OCI-LY7 (cell line): ENCODE measurements at regions not wholly inside any gene's neighbourhood (a gene's known extent, or its start where the extent isn't known, plus 50 kb on each side); places are given as distances from the start of the nearest gene placed in this dataset.

ENCODE experiments used
- CTCF ChIP-seq: fragments of 200-600 bp; sonication (generic); conservative IDR thresholded peaks from 2 replicates; pipeline ENCODE4 v1.5.1; 2014; ENCODE audit warnings: mild to moderate bottlenecking, antibody characterized with exemption, low read length, moderate library complexity, mixed read lengths
- EZH2phosphoT487 ChIP-seq: fragments of 200-600 bp; sonication (generic); IDR thresholded peaks from 2 replicates; pipeline ENCODE4 v1.6.1; 2018; ENCODE audit warnings: low read depth, borderline replicate concordance, mild to moderate bottlenecking, mixed run types, antibody characterized with exemption, low read length, moderate library complexity, mixed read lengths

- TF ChIP-seq CTCF (no peak), EZH2phosphoT487 (no peak)
Measured at GRCh38 chr5:3027185-3027865, 275.8 kb upstream of the IRX2 start.
